HTR-8/SVneo (cell line): ENCODE measurements at regions not wholly inside any gene's neighbourhood (a gene's known extent, or its start where the extent isn't known, plus 50 kb on each side); places are given as distances from the start of the nearest gene placed in this dataset.

Experiments used
- DNase-seq: peaks from one replicate; pipeline ENCODE4 v3.0.0; 2011; ENCODE audit warnings: low spot score, mixed read lengths; ENCODE audit not compliant: insufficient read length
- FAIRE-seq: peaks from 2 replicates; lab custom pipeline; 2011; peaks lifted over from hg19 to GRCh38; lab: Jason Lieb, UNC

- DNase-seq (peak; percentile 29), FAIRE-seq (no peak)
Observed at GRCh38 chr14:45426685-45427282, 173.8 kb upstream of the MIS18BP1 start.

GRCh38 chr14:45406942-45407341 lies 153.9 kb upstream of the MIS18BP1 start:
- DNase-seq (no peak), FAIRE-seq (no peak)

DNA sequence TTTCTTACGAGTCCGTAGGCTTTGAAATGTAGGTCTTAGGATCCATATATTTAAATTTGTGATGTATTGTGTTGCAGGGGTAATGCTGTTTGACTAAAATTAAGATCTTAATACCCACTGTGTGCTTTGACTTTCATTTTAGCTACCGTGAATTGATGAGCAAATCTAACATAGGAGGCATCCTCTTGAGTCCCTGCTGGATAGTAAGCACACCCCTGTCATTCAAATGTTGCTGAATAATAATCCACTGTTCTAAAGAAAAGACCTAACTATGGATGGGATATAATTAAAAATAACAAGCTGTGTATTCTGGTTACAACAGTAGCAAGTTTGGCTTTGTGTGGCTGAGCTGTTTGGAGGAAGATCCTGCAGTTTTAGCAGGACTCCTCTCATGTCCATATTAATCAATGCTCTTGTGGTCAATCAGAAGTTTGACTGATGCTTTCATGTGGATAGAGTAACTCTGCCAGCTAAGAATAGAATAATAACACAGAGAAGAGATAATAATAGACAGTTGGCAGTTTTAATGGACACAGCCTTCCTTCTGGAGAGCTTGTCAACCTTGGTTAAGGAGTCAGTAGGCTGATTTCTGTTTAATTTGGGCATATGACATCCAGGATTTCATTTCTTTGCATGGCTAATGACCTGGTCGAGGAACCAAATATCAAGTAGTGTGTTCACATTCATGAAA lies 148.1 kb upstream of the MIS18BP1 start:
- FAIRE-seq (no peak), DNase-seq (no peak)

- FAIRE-seq: no peak
- DNase-seq: no peak
Observed at GRCh38 chr14:45400509-45400908, 147.5 kb upstream of the MIS18BP1 start.

- no peak for DNase-seq
- no peak for FAIRE-seq
Observed at GRCh38 chr14:45381091-45381490, 128.1 kb upstream of the MIS18BP1 start.

GRCh38 chr14:45377166-45377565 lies 124.2 kb upstream of the MIS18BP1 start:
- DNase-seq: no peak
- no peak for FAIRE-seq

DNA sequence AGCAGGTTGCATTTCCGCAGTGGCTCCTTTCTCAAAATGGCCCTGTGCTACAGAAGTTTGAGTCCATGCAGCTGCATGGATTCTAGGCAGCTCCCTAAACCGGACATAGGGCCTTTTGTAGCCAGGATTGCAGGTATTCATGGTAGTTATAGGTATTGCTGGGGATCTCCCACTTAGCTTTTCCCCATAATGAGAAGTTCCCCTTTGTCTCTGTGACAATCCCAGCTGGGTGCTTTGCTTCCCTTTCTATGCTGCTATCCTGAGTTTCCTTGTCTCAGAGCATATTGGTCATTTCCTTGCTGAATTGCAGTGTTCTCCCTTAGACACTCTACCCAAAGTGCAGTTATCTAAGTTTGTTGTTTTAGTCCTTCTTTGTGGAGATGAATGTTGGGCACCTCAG lies 120.9 kb upstream of the MIS18BP1 start:
- FAIRE-seq (no peak), DNase-seq (no peak)

- DNase-seq: no peak
- FAIRE-seq: no peak
Observed at GRCh38 chr14:45364565-45365156, 111.7 kb upstream of the MIS18BP1 start.

GRCh38 chr14:45362505-45362904 lies 109.5 kb upstream of the MIS18BP1 start:
- no peak for FAIRE-seq
- no peak for DNase-seq

- DNase-seq (no peak), FAIRE-seq (no peak)
Observed at GRCh38 chr14:45361727-45362126, 108.7 kb upstream of the MIS18BP1 start.

DNA sequence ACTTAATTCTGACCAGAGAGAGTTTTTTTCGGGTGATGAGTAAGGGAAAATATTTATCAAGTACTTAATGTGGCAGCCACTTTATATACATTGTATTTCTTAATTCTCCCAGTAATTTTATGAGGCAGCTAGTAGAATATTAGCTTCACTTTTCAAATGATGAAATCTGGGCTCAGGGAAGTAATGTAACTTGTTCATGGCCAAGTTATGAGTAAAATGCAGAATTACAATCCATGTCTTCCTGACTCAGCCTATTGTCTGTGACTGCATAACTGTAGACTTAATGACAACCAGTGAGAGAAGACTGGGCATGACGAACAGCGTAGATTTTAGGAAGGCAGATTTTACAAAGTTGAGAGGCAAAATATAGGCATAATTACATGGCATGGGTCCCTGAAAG lies 106.7 kb upstream of the MIS18BP1 start:
- DNase-seq (no peak), FAIRE-seq (no peak)

GRCh38 chr14:45332360-45332988 lies 79.5 kb upstream of the MIS18BP1 start:
- FAIRE-seq: no peak
- DNase-seq: no peak

DNA sequence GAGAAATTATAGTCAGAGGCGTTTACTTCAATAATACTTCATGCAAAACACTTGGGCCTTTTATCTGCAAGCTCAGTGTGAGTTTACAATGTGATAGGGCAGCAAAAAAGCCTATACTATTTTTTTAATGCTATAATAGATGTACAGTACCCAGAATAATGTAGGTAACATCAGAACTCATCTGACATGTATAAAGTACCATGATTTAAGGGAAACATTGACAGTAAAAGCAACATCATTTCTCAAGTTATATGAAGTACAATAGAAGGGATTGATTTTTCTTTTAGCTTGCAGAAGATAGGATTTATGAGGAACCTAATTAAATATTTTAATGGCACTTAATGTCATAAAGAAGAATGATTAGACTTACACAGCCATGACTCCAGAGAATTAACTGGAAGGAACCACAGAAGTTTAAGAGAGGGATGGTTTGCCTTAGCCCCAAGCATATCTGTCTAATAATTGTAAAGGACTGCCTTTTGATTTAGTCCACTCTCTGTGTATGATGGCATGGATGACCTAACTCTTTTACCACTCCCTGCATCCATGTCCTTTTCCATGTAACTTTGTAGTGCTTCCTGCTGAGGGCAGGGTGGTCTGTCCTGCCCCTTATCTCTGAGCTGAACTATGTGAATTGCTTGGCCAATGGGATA lies 55.9 kb upstream of the MIS18BP1 start:
- no peak for DNase-seq
- no peak for FAIRE-seq
